Retinal pigment epithelial cell (primary cell): ENCODE measurements at regions not wholly inside any gene's neighbourhood (a gene's known extent, or its start where the extent isn't known, plus 50 kb on each side); places are given as distances from the start of the nearest gene placed in this dataset.

Source experiments
- DNase-seq: peaks from one replicate; pipeline ENCODE4 v3.0.0-alpha.2; 2010; ENCODE audit warnings: low read depth
- H3K4me3 ChIP-seq: 2 replicates; pipeline ENCODE4 v1.5.1; 2011; ENCODE audit warnings: mild to moderate bottlenecking, low read length, control low read depth, moderate library complexity
- TF ChIP-seq, protein P1 (sequence below): conservative IDR thresholded peaks from 2 replicates; pipeline ENCODE4 v1.5.1; 2011; ENCODE audit warnings: low read depth, low read length, control low read depth, inconsistent platforms

DNA sequence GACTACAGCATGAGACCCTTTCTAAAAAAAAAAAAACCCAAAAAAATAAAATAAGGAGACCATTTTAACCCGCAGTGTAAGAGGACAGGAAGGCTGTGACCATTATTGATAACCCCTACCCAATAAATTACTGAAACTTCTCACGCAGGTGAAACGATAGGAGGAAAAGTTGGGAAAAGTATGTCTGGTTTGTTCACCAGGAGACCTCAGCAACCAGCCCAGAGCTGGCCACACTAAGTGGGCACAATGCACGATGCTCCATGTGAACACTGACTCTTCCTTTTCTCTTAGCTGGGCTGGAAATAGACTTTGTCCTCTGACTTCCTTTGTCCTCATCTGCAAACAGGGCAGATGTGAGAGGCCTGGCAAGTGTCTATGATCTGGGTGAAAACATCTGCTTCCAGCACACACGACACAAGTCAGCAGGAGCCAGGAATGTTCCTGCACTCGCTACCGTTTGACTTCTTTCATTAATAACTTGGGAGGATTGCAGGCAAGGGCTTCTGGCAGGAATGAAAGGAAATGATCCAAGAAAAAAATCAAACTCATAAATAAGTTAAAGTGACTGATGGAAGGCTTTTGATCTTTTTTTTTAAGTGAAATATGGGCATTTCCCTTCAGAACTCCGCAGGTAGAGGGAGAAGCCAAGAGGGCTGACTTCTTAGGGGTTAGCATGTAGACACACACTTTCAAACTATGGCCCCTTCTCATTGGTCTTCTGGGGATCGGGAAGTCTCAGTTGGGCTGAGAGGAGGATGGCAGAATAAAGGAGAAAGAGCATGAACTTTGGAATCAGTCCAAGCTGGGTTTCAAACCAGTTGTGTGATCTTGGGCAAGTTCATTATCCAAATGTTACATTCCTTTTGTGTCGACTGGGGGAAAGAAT lies 137.4 kb upstream of the MYCN start:
- TF ChIP-seq, protein P1, sequence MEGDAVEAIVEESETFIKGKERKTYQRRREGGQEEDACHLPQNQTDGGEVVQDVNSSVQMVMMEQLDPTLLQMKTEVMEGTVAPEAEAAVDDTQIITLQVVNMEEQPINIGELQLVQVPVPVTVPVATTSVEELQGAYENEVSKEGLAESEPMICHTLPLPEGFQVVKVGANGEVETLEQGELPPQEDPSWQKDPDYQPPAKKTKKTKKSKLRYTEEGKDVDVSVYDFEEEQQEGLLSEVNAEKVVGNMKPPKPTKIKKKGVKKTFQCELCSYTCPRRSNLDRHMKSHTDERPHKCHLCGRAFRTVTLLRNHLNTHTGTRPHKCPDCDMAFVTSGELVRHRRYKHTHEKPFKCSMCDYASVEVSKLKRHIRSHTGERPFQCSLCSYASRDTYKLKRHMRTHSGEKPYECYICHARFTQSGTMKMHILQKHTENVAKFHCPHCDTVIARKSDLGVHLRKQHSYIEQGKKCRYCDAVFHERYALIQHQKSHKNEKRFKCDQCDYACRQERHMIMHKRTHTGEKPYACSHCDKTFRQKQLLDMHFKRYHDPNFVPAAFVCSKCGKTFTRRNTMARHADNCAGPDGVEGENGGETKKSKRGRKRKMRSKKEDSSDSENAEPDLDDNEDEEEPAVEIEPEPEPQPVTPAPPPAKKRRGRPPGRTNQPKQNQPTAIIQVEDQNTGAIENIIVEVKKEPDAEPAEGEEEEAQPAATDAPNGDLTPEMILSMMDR = no peak
- no peak for DNase-seq
- H3K4me3 ChIP-seq = no peak overlapping the region

DNA sequence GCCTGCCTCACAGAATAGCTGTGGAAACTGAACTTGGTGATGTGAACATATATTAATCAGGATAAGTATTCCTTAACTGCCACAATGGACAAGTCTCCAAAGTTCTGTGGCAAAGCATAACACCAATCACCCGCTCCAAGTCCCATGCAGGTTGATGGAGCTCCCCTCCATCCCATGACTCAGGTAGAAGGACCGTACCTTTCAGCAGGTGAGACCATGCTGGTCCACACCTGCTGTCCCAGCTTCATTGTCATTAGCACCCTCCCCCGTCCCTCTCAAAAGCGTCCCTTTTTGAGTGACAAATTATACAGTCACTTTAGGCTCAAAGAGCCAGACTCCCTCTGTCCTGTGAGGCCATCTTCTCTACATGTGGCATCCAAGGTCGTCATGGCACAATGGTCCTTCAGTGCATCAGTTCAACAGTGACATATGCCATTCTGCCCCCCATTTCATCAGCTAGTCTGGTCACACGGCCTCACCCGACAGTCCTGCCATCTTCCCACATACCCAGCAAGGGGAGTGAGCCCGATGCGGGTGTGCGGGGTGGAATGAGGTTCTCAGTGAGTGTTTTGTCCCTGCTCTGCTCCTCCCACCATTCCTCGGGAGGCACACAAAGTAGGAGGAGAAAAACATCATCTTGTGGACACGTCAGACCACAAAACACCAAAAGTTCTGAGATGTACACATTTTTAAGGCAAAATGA lies 136.7 kb upstream of the MYCN start:
- no peak for DNase-seq
- TF ChIP-seq, protein P1 = no peak

DNA sequence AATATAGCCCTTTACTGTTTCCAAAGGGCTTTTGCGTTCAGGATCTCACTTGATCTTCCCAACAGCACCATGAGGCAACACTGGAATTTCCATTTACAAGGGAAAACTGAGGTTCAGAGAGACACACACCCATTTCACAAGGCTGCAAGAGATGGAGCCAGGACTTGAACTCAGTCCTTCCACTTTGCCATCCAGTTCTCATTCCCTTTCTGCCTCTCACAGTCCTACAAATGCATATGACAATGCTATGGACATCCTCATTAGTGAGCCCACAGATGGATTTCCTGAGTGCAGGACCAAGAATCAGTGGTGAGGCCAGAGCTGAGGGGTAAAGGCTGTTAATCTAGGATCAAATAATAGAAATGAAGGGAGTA lies 136.1 kb upstream of the MYCN start:
- no peak overlapping the region for H3K4me3 ChIP-seq
- TF ChIP-seq, protein P1 = no peak
- no peak for DNase-seq

More for the DNA sequence above, 136.7 kb upstream of the MYCN start:
- H3K4me3 ChIP-seq = no peak overlapping the region

GRCh38 chr2:15804691-15805090 lies 135.7 kb upstream of the MYCN start:
- TF ChIP-seq, protein P1 = no peak
- H3K4me3 ChIP-seq = no peak overlapping the region
- no peak for DNase-seq

DNA sequence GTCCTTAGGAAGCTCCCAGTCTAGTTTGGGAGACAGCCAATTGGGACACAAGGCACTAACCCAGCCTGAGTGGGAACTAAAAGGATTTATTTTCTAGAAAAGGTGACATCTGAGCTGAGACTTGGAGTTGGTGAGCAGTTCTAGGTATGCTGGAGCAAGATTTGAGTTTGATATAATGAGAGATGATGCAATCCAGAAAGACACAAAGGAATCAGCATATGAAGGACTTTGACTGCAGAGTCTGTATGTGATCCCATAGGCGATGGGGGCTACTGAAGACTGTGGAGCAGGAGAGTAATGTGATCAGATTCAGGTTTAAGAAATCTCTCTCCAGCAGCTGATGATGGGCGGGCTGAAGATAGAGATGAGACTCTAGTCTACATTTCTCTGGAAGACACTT lies 135.1 kb upstream of the MYCN start:
- no peak overlapping the region for H3K4me3 ChIP-seq
- no peak for DNase-seq
- TF ChIP-seq, protein P1 = no peak

DNA sequence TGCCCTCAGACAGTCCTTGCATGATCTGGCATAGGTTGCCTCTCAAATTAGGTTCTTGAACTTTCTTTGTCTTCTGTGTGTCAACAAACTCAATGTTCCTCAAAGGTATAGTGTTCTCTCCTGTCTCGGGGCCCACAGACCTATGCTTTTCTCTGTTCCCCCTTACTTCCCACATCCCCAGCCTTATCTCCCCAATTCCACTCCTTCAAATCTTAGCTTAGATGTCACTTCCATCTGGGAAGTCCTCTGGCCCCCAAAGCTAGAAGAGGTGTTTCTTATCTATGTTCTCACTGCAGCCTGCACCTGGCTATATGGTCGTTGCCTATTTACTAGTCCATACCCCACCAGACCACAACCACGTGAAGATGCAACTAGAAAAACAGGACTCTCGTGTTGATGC lies 134.6 kb upstream of the MYCN start:
- TF ChIP-seq, protein P1 = no peak
- DNase-seq = no peak
- H3K4me3 ChIP-seq = no peak overlapping the region
